NCI-H524 (cell line): ENCODE measurements at regions not wholly inside any gene's neighbourhood (a gene's known extent, or its start where the extent isn't known, plus 50 kb on each side); places are given as distances from the start of the nearest gene placed in this dataset.
A peak's percentile ranks its signal among the peaks of the same experiment; 100 is the strongest.
"Not testable (repeated sequence)": the region's sequence is repeated elsewhere in the genome, so short reads cannot be mapped to it uniquely, and the experiment has no call there.

Experiments
- DNase-seq, 2 experiments: peaks; one replicate each; lab custom pipeline; 2025; lab: John Stamatoyannopoulos, UW

DNA sequence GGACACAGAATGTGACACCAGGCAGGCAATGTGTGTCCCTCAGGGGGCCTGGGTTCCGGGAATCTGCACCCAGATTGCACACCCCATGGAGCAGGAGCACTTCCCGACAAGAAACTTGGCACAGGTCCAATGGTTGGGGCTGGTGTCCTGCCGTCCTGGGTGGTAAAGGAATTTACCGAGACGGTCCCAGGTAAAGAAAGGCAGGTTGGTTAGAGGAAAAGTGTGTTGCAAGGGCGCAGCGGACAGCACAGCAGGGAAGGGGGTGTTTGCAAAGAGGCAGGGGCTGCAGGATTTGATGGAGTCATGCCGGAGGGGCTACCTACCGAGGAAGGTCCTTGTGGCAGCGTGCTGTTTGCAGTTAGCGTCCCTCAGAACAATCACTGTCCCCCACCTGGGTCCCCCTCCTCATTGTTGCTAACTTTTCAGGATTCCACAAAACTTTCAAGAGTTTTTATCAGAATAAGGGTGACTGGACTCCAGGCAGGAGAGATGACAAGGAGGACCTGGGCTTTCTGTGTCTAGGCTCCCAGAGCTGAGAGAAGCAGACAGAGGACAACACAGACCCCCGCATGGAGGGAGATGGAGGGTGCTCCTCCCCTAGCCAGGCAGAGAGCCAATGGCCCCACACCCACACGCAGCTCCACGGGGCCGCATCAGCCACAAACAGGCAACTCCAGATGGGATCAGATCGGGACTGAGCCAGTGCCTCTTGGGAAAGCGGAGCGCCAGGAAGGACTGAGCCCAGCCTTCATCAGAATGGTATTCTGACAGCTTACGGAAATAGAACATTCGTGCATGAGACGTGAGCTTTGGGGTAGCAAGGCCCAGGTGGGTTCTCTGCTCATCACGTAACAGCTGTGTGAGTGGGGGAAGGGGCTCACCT lies 1423.9 kb downstream of the BRD1 start:
- DNase-seq: no peak

GRCh38 chr22:48402591-48403031 lies 1425.1 kb downstream of the BRD1 start:
- DNase-seq: no peak

GRCh38 chr22:48401523-48401922 lies 1426.2 kb downstream of the BRD1 start:
- DNase-seq: not testable (repeated sequence)

GRCh38 chr22:48398181-48398905 lies 1429.3 kb downstream of the BRD1 start:
- no peak for DNase-seq

- DNase-seq: no peak
Observed at GRCh38 chr22:48397531-48398180, 1430.0 kb downstream of the BRD1 start.

DNA sequence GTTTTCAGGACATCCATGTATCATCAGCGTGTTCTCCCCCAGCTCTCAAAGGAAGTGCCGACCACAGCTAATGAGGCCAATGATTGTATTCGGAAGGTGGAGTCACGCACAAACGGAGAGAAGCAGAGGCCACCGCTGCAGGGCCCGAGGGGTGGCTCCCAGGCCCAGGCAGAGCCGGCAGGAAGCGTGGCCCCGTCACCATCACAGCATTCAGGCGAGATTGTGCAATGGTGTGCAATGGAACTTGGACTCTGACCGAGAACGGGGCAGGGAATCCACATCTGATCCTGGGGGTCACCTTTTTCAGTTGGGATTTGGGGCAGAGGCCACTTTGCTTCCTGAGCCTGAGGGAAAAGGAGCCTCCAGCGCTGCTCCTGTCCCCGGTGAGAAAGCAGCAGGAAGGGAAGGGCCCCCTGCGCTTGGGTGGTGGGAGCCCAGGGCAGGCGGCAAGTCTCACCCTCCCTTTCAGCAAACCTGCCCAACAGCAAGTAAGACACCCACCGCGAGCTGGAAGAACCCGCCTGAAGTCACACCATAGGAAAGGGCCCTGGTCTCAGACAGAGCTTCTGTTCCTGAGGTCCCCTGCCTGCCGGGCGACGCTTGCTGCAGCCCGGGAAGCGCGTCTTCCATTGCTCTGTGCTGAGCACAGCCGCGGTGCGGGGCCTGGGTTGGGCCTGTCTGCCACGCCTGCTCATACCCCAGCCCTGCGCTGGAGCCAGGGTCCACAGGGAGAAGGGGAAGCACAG lies 1430.7 kb downstream of the BRD1 start:
- no peak for DNase-seq

DNA sequence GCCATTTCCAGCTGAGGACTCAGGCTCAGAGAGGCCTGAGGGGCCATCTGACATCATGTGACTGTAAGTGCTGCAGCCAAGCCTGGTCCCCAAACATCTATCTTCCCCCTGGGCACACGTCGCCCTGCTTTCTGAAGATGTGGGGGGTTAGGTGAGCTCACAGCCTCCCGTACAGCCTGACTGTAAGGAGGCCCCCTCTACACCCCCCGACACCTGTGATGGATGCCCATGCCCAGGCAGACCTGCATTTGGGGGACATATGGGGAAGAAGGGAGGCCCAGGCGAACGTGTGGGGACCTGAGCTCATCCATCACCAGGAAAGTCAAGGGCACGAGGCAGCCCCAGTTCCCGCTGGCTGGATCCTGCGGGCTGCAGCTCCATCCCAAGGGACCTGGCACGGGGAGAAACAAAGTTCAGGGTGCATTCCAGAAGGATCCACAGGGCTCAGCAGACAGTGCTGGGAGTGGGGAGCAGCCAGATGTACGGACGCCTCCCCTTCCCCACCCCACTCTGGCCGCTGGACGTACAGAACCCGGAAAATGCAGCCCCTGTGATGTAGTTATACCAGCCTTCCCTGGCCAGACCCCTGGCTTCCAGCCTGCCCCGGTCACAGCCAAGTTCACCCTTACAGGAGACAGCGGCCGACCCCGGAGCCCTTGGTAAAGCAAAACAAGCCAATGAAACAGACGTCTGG lies 1431.4 kb downstream of the BRD1 start:
- DNase-seq: no peak

DNA sequence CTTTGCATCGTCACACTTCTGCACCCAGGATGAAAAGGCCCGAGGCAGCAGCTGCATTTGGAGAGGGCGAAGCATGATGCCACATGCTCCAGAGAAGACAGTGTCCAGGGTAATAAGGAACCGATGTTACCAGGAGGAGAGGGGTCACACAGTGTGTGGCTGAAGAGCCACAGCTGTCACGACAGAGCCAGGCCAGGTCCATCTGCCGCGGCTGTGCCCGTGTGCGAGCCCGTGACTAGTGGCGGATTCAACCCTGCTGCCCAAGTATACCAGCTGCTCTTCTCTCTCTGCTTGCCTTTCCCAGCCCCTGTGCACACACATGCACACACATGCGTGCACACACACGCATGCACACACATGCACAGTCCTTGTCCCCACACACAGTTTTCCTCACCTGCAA lies 1432.5 kb downstream of the BRD1 start:
- peak; percentile 49 to 82 for DNase-seq

DNA sequence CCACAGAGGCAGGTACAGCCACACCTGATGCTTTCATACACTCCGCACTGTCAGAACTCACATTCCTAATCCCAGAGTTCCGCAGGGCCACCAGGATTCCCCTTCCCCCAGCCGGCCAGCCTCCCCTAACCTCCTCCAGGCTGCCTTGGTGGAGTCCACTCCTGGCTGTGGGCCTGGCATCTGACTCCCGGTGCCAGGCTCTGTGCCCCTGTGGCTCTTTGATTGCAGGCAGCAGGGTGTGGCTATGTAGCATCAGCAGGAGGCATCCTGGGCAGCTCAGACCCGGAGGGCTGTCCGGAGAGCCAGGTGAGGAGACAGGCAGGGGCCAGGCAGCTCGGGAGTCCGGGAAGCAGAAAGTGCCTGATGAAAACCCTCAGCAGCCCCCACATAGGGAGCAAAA lies 1432.9 kb downstream of the BRD1 start:
- no peak for DNase-seq

GRCh38 chr22:48393885-48394284 lies 1433.8 kb downstream of the BRD1 start:
- no peak for DNase-seq

DNA sequence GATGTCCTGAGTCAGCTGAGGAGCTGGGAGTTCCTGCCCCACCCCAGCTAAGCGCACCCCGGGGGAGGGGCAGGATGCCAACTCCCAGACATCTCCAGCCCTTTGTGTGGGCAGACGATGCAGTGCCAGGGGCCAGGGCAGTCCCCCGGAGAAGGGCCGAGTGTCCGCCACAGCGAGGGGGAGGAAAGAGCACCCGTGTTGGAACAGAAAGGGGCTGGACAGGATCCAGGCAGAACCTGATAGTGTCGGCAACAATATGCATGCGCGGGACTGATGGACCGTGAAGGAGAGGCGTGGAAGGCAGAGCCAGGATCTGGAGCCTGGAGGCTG lies 1434.7 kb downstream of the BRD1 start:
- DNase-seq: no peak

GRCh38 chr22:48391820-48392219 lies 1435.9 kb downstream of the BRD1 start:
- DNase-seq: no peak

GRCh38 chr22:48391171-48391711 lies 1436.4 kb downstream of the BRD1 start:
- no peak for DNase-seq

- no peak for DNase-seq
Observed at GRCh38 chr22:48389916-48390315, 1437.8 kb downstream of the BRD1 start.

- DNase-seq: no peak
Observed at GRCh38 chr22:48382197-48382596, 1445.5 kb downstream of the BRD1 start.

DNA sequence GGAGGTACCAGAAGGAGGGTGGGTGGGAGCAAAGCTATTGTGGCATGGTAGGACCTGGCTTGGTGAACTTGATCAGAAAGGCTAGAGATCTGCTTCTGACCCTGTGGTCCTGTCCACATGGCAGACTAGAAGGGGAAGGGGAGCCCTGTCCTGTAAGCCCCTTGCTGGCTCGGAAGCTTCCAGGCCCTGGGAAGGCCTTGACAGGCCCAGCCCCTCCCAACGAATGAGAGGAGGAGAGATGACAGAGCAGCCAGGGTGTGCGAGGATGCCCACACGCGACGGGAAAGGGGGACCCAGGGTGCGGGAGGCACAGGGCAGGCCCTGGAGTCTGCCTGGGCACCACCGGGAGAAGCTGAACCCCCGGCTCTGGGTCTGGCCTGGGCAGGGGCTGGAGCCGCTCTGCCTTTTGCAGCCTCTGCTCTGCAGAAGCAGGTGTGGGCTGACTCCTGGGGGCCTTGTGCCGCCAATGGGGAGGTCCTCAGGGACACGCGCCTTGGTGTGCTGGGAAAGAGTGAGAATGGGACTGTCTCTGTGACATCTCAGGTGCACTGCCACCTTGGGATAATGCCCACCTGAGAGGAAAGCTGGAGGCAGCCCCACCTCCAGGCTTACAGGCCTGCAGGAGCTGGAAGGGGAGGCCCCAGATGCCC lies 1447.5 kb downstream of the BRD1 start:
- no peak for DNase-seq

GRCh38 chr22:48379371-48379770 lies 1448.3 kb downstream of the BRD1 start:
- no peak for DNase-seq

DNA sequence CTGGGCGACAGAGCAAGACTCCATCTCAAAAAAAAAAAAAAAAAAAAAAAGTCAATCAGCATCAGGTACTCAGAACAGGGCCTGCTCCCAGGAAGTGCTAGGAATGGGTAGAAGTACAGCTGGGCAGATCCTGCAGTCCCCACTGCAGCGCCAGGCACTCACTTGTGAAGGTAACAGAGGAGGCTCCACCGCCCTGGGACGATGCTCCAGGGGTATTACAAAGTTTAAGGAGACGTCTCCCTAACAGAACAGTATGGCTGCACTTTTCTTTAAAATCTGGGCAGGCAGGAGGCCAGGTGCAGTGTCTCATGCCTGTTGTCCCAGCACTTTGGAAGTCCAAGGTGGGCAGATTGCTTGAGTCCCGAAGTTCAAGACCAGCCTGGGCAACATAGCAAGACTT lies 1449.0 kb downstream of the BRD1 start:
- DNase-seq: no peak

GRCh38 chr22:48376936-48377712 lies 1450.5 kb downstream of the BRD1 start:
- no peak for DNase-seq

GRCh38 chr22:48376428-48376827 lies 1451.2 kb downstream of the BRD1 start:
- no peak for DNase-seq
